CD14-positive monocyte (primary cell): ENCODE measurements at regions not wholly inside any gene's neighbourhood (a gene's known extent, or its start where the extent isn't known, plus 50 kb on each side); places are given as distances from the start of the nearest gene placed in this dataset.

Source experiments
- DNase-seq, 3 donors: peaks; one replicate each; pipeline ENCODE4 v3.0.0-alpha.2; 2011 to 2022
- H2AFZ ChIP-seq: 2 replicates; pipeline ENCODE4 v1.6.0; 2012; ENCODE audit warnings: mild to moderate bottlenecking, low read depth, low read length, inconsistent platforms; ENCODE audit not compliant: insufficient read depth, poor library complexity, severe bottlenecking
- H3K27ac ChIP-seq, 2 donors: 1 replicate in 1 of 2; 2 replicates in 1 of 2; pipeline ENCODE4 v1.5.1; 2012 to 2013; ENCODE audit warnings: low read length in 2 of 2, control low read depth in 1 of 2, inconsistent platforms in 1 of 2, low read depth in 1 of 2, mild to moderate bottlenecking in 1 of 2
- H3K27me3 ChIP-seq, 2 donors: one replicate each; pipeline versions ENCODE4 v1.6.0 to v1.6.1; 2011 to 2013; ENCODE audit warnings: low read length in 2 of 2; ENCODE audit not compliant: control insufficient read depth in 2 of 2, insufficient read depth in 2 of 2
- H3K36me3 ChIP-seq, 2 donors: replicated peaks in 1 of 2; 1 replicate in 1 of 2; 2 replicates in 1 of 2; pipeline versions ENCODE4 v1.5.1 to v1.6.1; 2012 to 2013; ENCODE audit warnings: low read length in 2 of 2, control low read depth in 1 of 2, inconsistent platforms in 1 of 2, mild to moderate bottlenecking in 1 of 2; ENCODE audit not compliant: insufficient read depth in 2 of 2, control insufficient read depth in 1 of 2
- H3K4me1 ChIP-seq, 2 donors: 1 replicate in 1 of 2; 2 replicates in 1 of 2; pipeline versions ENCODE4 v1.5.1 to v1.6.1; 2012 to 2013; ENCODE audit warnings: low read length in 2 of 2, control low read depth in 1 of 2, inconsistent platforms in 1 of 2, mild to moderate bottlenecking in 1 of 2, moderate library complexity in 1 of 2; ENCODE audit not compliant: insufficient read depth in 2 of 2, control insufficient read depth in 1 of 2
- H3K4me2 ChIP-seq: replicated peaks from 2 replicates; pipeline ENCODE3; 2012; ENCODE audit warnings: low read length, moderate library complexity, mild to moderate bottlenecking; ENCODE audit not compliant: poor library complexity, severe bottlenecking; ENCODE audit errors: extremely low read depth
- H3K4me3 ChIP-seq, 3 experiments: fragments of 200-600 bp in 1 of 3; sonication (generic) in 1 of 3; replicated peaks in 1 of 3; 1 replicate in 2 of 3; 2 replicates in 1 of 3; pipeline ENCODE4 v1.5.1; 2011 to 2013; ENCODE audit warnings: low read length in 3 of 3, mild to moderate bottlenecking in 3 of 3, control low read depth in 2 of 3, low read depth in 2 of 3, inconsistent platforms in 1 of 3, moderate library complexity in 1 of 3
- H3K79me2 ChIP-seq: 2 replicates; pipeline ENCODE4 v1.6.0; 2012; ENCODE audit warnings: mild to moderate bottlenecking, control low read depth, inconsistent platforms, low read length, moderate library complexity; ENCODE audit not compliant: insufficient read depth
- H3K9ac ChIP-seq: 2 replicates; pipeline ENCODE4 v1.6.0; 2017; ENCODE audit warnings: low read length, mild to moderate bottlenecking; ENCODE audit not compliant: insufficient read depth, poor library complexity, severe bottlenecking
- H3K9me3 ChIP-seq, 2 donors: replicated peaks in 1 of 2; 1 replicate in 1 of 2; 2 replicates in 1 of 2; pipeline versions ENCODE4 v1.5.1 to v1.6.1; 2012 to 2013; ENCODE audit warnings: low read length in 2 of 2, control low read depth in 1 of 2; ENCODE audit not compliant: control insufficient read depth in 1 of 2, insufficient read depth in 1 of 2
- H4K20me1 ChIP-seq: 2 replicates; pipeline ENCODE4 v1.6.0; 2012; ENCODE audit warnings: mild to moderate bottlenecking, low read length, control low read depth, moderate library complexity; ENCODE audit not compliant: insufficient read depth
- H3K27ac Mint-ChIP-seq, 7 donors: one replicate each; pipeline ENCODE4 v1.8.0; 2020; ENCODE audit warnings: mild to moderate bottlenecking in 7 of 7, mixed read lengths in 7 of 7, moderate library complexity in 6 of 7, inconsistent platforms in 2 of 7
- H3K27me3 Mint-ChIP-seq, 3 donors: one replicate each; pipeline ENCODE4 v1.8.0; 2021 to 2022; ENCODE audit warnings: low read depth in 3 of 3, mild to moderate bottlenecking in 3 of 3, mixed read lengths in 3 of 3, moderate library complexity in 3 of 3, inconsistent platforms in 1 of 3
- H3K36me3 Mint-ChIP-seq, 2 donors: one replicate each; pipeline ENCODE4 v1.8.0; 2020; ENCODE audit warnings: mixed read lengths in 2 of 2, inconsistent platforms in 1 of 2, mild to moderate bottlenecking in 1 of 2
- H3K4me1 Mint-ChIP-seq: one replicate; pipeline ENCODE4 v1.8.0; 2020; ENCODE audit warnings: mild to moderate bottlenecking, mixed read lengths
- H3K4me3 Mint-ChIP-seq, 2 donors: one replicate each; pipeline ENCODE4 v1.8.0; 2020; ENCODE audit warnings: mild to moderate bottlenecking in 2 of 2, mixed read lengths in 2 of 2, moderate library complexity in 1 of 2
- H3K9me3 Mint-ChIP-seq, 7 donors: one replicate each; pipeline ENCODE4 v1.8.0; 2020 to 2022; ENCODE audit warnings: mixed read lengths in 7 of 7, mild to moderate bottlenecking in 6 of 7, moderate library complexity in 6 of 7, inconsistent platforms in 2 of 7
- CTCF ChIP-seq: fragments of 200-600 bp; IDR thresholded peaks from one replicate; pipeline ENCODE4 v1.8.0; 2022; ENCODE audit warnings: antibody characterized with exemption, mild to moderate bottlenecking
- WGBS: methylation state at CpG from one replicate; pipeline ENCODE4 v1.1.5; 2013; ENCODE audit warnings: missing lambda C conversion rate; ENCODE audit not compliant: insufficient coverage; 5-methylcytosine and 5-hydroxymethylcytosine counted together
- intact Hi-C, 2 donors: fragments of 100-400 bp; cut with micrococcal nuclease; formaldehyde crosslinking; loops; one replicate each; pipeline versions ENCODE4 v1.15.0 to v1.15.1; 2023

GRCh38 chr2:176763130-176763529 is 449.5 kb upstream of the HNRNPA3 start:
- no peaks in the 10 kb centered on the region for H3K36me3 ChIP-seq
- no peak overlapping the region for H2AFZ ChIP-seq
- no peak overlapping the region for H3K27ac ChIP-seq
- Mint-ChIP-seq H3K4me3 (no peak overlapping the region), H3K4me1 (no peaks in the 10 kb centered on the region), H3K36me3 (no peaks in the 10 kb centered on the region), H3K27ac (no peak overlapping the region), H3K9me3 (peaks cover 0 to 5% (median 0%) of the 10 kb centered on the region in 7 donors), H3K27me3 (peaks cover 0 to 4% (median under 1%) of the 10 kb centered on the region in 3 donors)
- no peak for TF ChIP-seq CTCF
- no peaks in the 10 kb centered on the region for H3K4me1 ChIP-seq
- no peak overlapping the region for H3K4me2 ChIP-seq
- no peaks in the 10 kb centered on the region for H3K9me3 ChIP-seq
- H3K27me3 ChIP-seq, result peaks cover 0 to 4% of the 10 kb centered on the region in 2 donors
- WGBS, result no CpG with 5 or more reads among the region's 2 CpGs
- DNase-seq, result no peak
- H3K79me2 ChIP-seq, result no peaks in the 10 kb centered on the region
- no peaks in the 10 kb centered on the region for H4K20me1 ChIP-seq
- H3K9ac ChIP-seq, result no peak overlapping the region
- intact Hi-C loops, result no loop called here
- H3K4me3 ChIP-seq, result no peak overlapping the region

GRCh38 chr2:176763851-176764404 is 448.7 kb upstream of the HNRNPA3 start:
- no peak for DNase-seq
- Mint-ChIP-seq H3K4me3 (no peak overlapping the region), H3K4me1 (no peaks in the 10 kb centered on the region), H3K9me3 (peaks cover 0 to 5% (median 0%) of the 10 kb centered on the region in 7 donors), H3K27me3 (peaks cover 0 to 4% (median 1%) of the 10 kb centered on the region in 3 donors), H3K36me3 (no peaks in the 10 kb centered on the region), H3K27ac (peak overlapping the region in 1 of 7 donors; percentile 26)
- H3K4me2 ChIP-seq, result no peak overlapping the region
- peaks cover 0 to under 1% of the 10 kb centered on the region in 2 donors for H3K27me3 ChIP-seq
- intact Hi-C loops, result no loop called here
- H3K9me3 ChIP-seq, result no peaks in the 10 kb centered on the region
- WGBS, result 71% methylated on average over 6 of the region's 7 CpGs
- H4K20me1 ChIP-seq, result no peaks in the 10 kb centered on the region
- H3K79me2 ChIP-seq, result no peaks in the 10 kb centered on the region
- no peak for TF ChIP-seq CTCF
- no peaks in the 10 kb centered on the region for H3K4me1 ChIP-seq
- H2AFZ ChIP-seq, result no peak overlapping the region
- H3K27ac ChIP-seq, result no peak overlapping the region
- no peak overlapping the region for H3K9ac ChIP-seq
- H3K4me3 ChIP-seq, result no peak overlapping the region
- no peaks in the 10 kb centered on the region for H3K36me3 ChIP-seq
